ENCODE measurements at regions not wholly inside any gene's neighbourhood (a gene's known extent, or its start where the extent isn't known, plus 50 kb on each side); places are given as distances from the start of the nearest gene placed in this dataset.

- H3K9me3 ChIP-seq (ENCODE audit: control insufficient read depth in 1 of 2, insufficient read depth in 1 of 2, low read depth in 1 of 2, low read length in 2 of 2), result no peaks in the 10 kb centered on the region
- CTCF ChIA-PET, result no interaction called here
- no peak overlapping the region for H2AFZ ChIP-seq (ENCODE audit: low read depth, low read length, poor library complexity, severe bottlenecking)
- POLR2A ChIA-PET, result no interaction called here
- intact Hi-C loops (cut with micrococcal nuclease), result no loop called here
- no peak overlapping the region for H3K9ac ChIP-seq (ENCODE audit: low read length)
- H3K79me2 ChIP-seq (ENCODE audit: insufficient read depth, low read length), result no peaks in the 10 kb centered on the region
- peaks cover 12% of the 10 kb centered on the region for H3K27me3 ChIP-seq (ENCODE audit: insufficient read depth, low read length)
- H4K20me1 ChIP-seq (ENCODE audit: insufficient read depth), result no peaks in the 10 kb centered on the region
- H3K9me2 ChIP-seq (ENCODE audit: insufficient read depth), result no peaks in the 10 kb centered on the region
- H3K4me3 ChIP-seq (replicated peaks in 1 of 2; ENCODE audit: low read depth in 1 of 2, low read length in 2 of 2), result no peak overlapping the region
- DNase-seq (ENCODE audit: low read depth, low spot score), result no peak
- no peak for ATAC-seq
- no peaks in the 10 kb centered on the region for H3K36me3 ChIP-seq (ENCODE audit: control insufficient read depth in 1 of 2, insufficient read depth in 2 of 2, low read length in 2 of 2)
- no TSS peak for BruUV-seq (replicated peaks)
- no peak overlapping the region for H3K4me2 ChIP-seq (ENCODE audit: low read length)
- TF ChIP-seq, protein P1, sequence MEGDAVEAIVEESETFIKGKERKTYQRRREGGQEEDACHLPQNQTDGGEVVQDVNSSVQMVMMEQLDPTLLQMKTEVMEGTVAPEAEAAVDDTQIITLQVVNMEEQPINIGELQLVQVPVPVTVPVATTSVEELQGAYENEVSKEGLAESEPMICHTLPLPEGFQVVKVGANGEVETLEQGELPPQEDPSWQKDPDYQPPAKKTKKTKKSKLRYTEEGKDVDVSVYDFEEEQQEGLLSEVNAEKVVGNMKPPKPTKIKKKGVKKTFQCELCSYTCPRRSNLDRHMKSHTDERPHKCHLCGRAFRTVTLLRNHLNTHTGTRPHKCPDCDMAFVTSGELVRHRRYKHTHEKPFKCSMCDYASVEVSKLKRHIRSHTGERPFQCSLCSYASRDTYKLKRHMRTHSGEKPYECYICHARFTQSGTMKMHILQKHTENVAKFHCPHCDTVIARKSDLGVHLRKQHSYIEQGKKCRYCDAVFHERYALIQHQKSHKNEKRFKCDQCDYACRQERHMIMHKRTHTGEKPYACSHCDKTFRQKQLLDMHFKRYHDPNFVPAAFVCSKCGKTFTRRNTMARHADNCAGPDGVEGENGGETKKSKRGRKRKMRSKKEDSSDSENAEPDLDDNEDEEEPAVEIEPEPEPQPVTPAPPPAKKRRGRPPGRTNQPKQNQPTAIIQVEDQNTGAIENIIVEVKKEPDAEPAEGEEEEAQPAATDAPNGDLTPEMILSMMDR (IDR thresholded peaks at IDR 0.05 in 2 of 3, conservative IDR thresholded peaks at IDR 0.05 in 1 of 3; ENCODE audit: borderline replicate concordance in 1 of 3, insufficient read depth in 1 of 3, low read depth in 2 of 3, low read length in 2 of 3), result no peak
- TF ChIP-seq MAX (IDR thresholded peaks at IDR 0.05) (no peak), ZBTB33 (IDR thresholded peaks at IDR 0.05; ENCODE audit: extremely low read depth, insufficient replicate concordance, low read length) (no peak), CBX3 (IDR thresholded peaks at IDR 0.05; ENCODE audit: low read depth) (no peak), RAD21 (IDR thresholded peaks at IDR 0.05; ENCODE audit: low read depth) (no peak), ZFX (IDR thresholded peaks at IDR 0.05) (no peak), SP1 (IDR thresholded peaks at IDR 0.05; ENCODE audit: low read depth) (no peak), SIN3A (IDR thresholded peaks at IDR 0.05; ENCODE audit: low read depth) (no peak), EGR1 (IDR thresholded peaks at IDR 0.05; ENCODE audit: low read depth) (no peak), YY1 (IDR thresholded peaks at IDR 0.05; ENCODE audit: extremely low read depth, insufficient replicate concordance, low read depth, low read length) (no peak), EZH2 (IDR thresholded peaks at IDR 0.05) (no peak), ZNF274 (IDR thresholded peaks at IDR 0.05; ENCODE audit: low read depth, low read length) (no peak), SRF (IDR thresholded peaks at IDR 0.05; ENCODE audit: low read depth) (no peak), ELF1 (IDR thresholded peaks at IDR 0.05; ENCODE audit: borderline replicate concordance, low read depth) (no peak), POLR2AphosphoS5 (IDR thresholded peaks at IDR 0.05; ENCODE audit: low read depth, low read length) (no peak), EZH2phosphoT487 (IDR thresholded peaks at IDR 0.05; ENCODE audit: borderline replicate concordance) (no peak)
- TF ChIP-seq, protein P2, sequence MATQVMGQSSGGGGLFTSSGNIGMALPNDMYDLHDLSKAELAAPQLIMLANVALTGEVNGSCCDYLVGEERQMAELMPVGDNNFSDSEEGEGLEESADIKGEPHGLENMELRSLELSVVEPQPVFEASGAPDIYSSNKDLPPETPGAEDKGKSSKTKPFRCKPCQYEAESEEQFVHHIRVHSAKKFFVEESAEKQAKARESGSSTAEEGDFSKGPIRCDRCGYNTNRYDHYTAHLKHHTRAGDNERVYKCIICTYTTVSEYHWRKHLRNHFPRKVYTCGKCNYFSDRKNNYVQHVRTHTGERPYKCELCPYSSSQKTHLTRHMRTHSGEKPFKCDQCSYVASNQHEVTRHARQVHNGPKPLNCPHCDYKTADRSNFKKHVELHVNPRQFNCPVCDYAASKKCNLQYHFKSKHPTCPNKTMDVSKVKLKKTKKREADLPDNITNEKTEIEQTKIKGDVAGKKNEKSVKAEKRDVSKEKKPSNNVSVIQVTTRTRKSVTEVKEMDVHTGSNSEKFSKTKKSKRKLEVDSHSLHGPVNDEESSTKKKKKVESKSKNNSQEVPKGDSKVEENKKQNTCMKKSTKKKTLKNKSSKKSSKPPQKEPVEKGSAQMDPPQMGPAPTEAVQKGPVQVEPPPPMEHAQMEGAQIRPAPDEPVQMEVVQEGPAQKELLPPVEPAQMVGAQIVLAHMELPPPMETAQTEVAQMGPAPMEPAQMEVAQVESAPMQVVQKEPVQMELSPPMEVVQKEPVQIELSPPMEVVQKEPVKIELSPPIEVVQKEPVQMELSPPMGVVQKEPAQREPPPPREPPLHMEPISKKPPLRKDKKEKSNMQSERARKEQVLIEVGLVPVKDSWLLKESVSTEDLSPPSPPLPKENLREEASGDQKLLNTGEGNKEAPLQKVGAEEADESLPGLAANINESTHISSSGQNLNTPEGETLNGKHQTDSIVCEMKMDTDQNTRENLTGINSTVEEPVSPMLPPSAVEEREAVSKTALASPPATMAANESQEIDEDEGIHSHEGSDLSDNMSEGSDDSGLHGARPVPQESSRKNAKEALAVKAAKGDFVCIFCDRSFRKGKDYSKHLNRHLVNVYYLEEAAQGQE (IDR thresholded peaks at IDR 0.05; ENCODE audit: low read depth), result no peak
- H3K27ac ChIP-seq (ENCODE audit: low read depth, low read length), result no peak overlapping the region
- H3K4me1 ChIP-seq (ENCODE audit: control insufficient read depth in 1 of 2, insufficient read depth in 2 of 2, low read length in 2 of 2), result no peaks in the 10 kb centered on the region
- RAD21 ChIA-PET (ENCODE audit: low non-redundant PET in 1 of 2, low total read pairs in 2 of 2, uncharacterized antibody in 2 of 2, unreplicated experiment in 2 of 2), result no interaction called here
Measured at GRCh38 chr3:66715806-66716205, 215.0 kb upstream of the LRIG1 start.

Data from HCT116 (cell line).